CD4-positive, alpha-beta memory T cell (primary cell): ENCODE measurements at regions not wholly inside any gene's neighbourhood (a gene's known extent, or its start where the extent isn't known, plus 50 kb on each side); places are given as distances from the start of the nearest gene placed in this dataset.

Experiments
- CTCF ChIA-PET: fragments of 350-600 bp; sonication (Branson Sonifier 250); formaldehyde crosslinking; loops from one replicate; lab custom pipeline; 2021; ENCODE audit warnings: inconsistent platforms; ENCODE audit not compliant: partially characterized antibody; lab: Charles Lee
- POLR2A ChIA-PET: fragments of 350-600 bp; sonication (Branson Sonifier 250); formaldehyde crosslinking; loops from one replicate; lab custom pipeline; 2021; ENCODE audit not compliant: partially characterized antibody; lab: Charles Lee
- DNase-seq, 5 donors: peaks; one replicate each; pipeline versions ENCODE4 v3.0.0 to v3.0.0-alpha.2; 2020 to 2022; ENCODE audit warnings: mixed read lengths in 1 of 5
- H3K27ac ChIP-seq: one replicate; pipeline ENCODE4 v1.7.0; 2013; ENCODE audit warnings: low read depth, low read length
- H3K27me3 ChIP-seq: 2 replicates; pipeline ENCODE4 v1.7.0; 2013; ENCODE audit warnings: mild to moderate bottlenecking, low read length, moderate library complexity; ENCODE audit not compliant: insufficient read depth
- H3K36me3 ChIP-seq: 2 replicates; pipeline ENCODE4 v1.7.0; 2013; ENCODE audit warnings: mild to moderate bottlenecking, low read length, moderate library complexity; ENCODE audit not compliant: insufficient read depth
- H3K4me1 ChIP-seq: 2 replicates; pipeline ENCODE4 v1.7.0; 2013; ENCODE audit warnings: mild to moderate bottlenecking, low read length, moderate library complexity; ENCODE audit not compliant: insufficient read depth
- H3K4me3 ChIP-seq, 2 donors: one replicate each; pipeline ENCODE4 v1.7.0; 2013; ENCODE audit warnings: low read length in 2 of 2, mild to moderate bottlenecking in 1 of 2
- H3K9me3 ChIP-seq, 2 donors: one replicate each; pipeline ENCODE4 v1.7.0; 2013; ENCODE audit warnings: low read length in 2 of 2, control low read depth in 1 of 2; ENCODE audit not compliant: control insufficient read depth in 1 of 2
- H3K27ac Mint-ChIP-seq, 7 donors: one replicate each; pipeline ENCODE4 v1.8.0; 2020 to 2021; ENCODE audit warnings: mixed read lengths in 7 of 7, mild to moderate bottlenecking in 6 of 7, inconsistent platforms in 3 of 7, moderate library complexity in 3 of 7
- H3K27me3 Mint-ChIP-seq, 2 donors: one replicate each; pipeline ENCODE4 v1.8.0; 2020 to 2021; ENCODE audit warnings: mixed read lengths in 2 of 2
- H3K36me3 Mint-ChIP-seq, 2 donors: one replicate each; pipeline ENCODE4 v1.8.0; 2020 to 2021; ENCODE audit warnings: mixed read lengths in 2 of 2, inconsistent platforms in 1 of 2, mild to moderate bottlenecking in 1 of 2
- H3K4me1 Mint-ChIP-seq, 4 donors: one replicate each; pipeline ENCODE4 v1.8.0; 2020 to 2021; ENCODE audit warnings: mixed read lengths in 4 of 4, mild to moderate bottlenecking in 1 of 4
- H3K4me3 Mint-ChIP-seq, 8 donors: one replicate each; pipeline ENCODE4 v1.8.0; 2020 to 2021; ENCODE audit warnings: mixed read lengths in 8 of 8, mild to moderate bottlenecking in 7 of 8, moderate library complexity in 6 of 8, inconsistent platforms in 3 of 8
- H3K9me3 Mint-ChIP-seq, 8 donors: one replicate each; pipeline ENCODE4 v1.8.0; 2020 to 2021; ENCODE audit warnings: mixed read lengths in 8 of 8, mild to moderate bottlenecking in 5 of 8, inconsistent platforms in 3 of 8, moderate library complexity in 1 of 8
- intact Hi-C: fragments of 100-400 bp; cut with micrococcal nuclease; formaldehyde crosslinking; loops from one replicate; pipeline ENCODE4 v1.15.1; 2023

DNA sequence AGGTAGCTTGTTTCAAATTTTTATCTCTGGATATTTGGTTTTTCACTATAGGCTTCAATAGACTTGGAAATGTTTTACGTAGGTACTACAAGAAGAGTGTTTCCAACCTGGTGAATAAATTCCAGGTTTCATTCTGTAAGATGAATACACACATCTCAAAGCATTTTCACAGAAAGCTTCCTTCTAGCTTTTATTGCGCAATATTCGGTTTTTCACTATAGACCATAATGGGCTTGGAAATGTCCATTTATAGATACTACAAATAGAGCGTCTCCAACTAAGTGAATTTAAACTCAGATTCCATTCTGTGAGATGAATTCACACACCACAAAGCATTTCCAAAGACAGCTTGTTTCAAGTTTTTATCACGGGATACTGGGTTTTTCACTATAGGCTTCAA, 857.7 kb upstream of the HS3ST1 start:
- intact Hi-C loops = no loop called here
- H3K36me3 Mint-ChIP-seq = no peaks in the 10 kb centered on the region

DNA sequence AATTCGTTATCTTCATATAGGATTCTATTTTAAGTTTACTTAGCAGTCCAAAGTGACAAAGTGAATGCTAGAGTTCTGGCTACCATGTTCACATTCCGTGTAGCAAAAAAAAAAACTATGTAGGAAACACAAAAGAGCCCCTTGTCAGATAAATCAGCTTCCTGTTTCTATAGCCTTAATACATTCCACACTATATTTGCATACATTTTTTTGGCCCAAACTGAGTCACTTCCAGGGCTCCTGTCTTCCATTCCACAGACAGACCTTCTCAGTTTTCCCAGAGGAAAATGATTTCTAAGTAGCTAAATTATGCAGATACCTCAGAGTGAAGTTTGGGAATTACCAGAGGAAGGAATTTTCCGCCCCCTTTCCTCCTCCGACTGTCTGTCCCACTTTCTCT, 841.9 kb upstream of the HS3ST1 start:
- Histone ChIP-seq H3K36me3 (no peaks in the 10 kb centered on the region), H3K4me3 (no peak overlapping the region), H3K9me3 (no peaks in the 10 kb centered on the region), H3K27ac (no peak overlapping the region), H3K27me3 (no peaks in the 10 kb centered on the region), H3K4me1 (no peaks in the 10 kb centered on the region)
- intact Hi-C loops = no loop called here
- no peaks in the 10 kb centered on the region for H3K27me3 Mint-ChIP-seq
- DNase-seq = no peak
- no peaks in the 10 kb centered on the region for H3K36me3 Mint-ChIP-seq
- POLR2A ChIA-PET = no interaction called here
- H3K4me1 Mint-ChIP-seq = no peaks in the 10 kb centered on the region
- no peak overlapping the region for H3K27ac Mint-ChIP-seq
- CTCF ChIA-PET = no interaction called here
- H3K4me3 Mint-ChIP-seq = no peak overlapping the region
- peaks cover 0 to 3% (median under 1%) of the 10 kb centered on the region in 8 donors for H3K9me3 Mint-ChIP-seq

More for the DNA sequence above, 857.7 kb upstream of the HS3ST1 start:
- no peak overlapping the region for H3K27ac Mint-ChIP-seq
- H3K9me3 ChIP-seq = no peaks in the 10 kb centered on the region
- no peaks in the 10 kb centered on the region for H3K4me1 Mint-ChIP-seq
- no peak overlapping the region for H3K4me3 ChIP-seq
- H3K9me3 Mint-ChIP-seq = peaks cover 0 to 44% (median 11%) of the 10 kb centered on the region in 8 donors
- H3K27me3 Mint-ChIP-seq = no peaks in the 10 kb centered on the region
- H3K27me3 ChIP-seq = no peaks in the 10 kb centered on the region
- ChIA-PET POLR2A (no interaction called here), CTCF (no interaction called here)
- H3K36me3 ChIP-seq = no peaks in the 10 kb centered on the region
- no peak for DNase-seq
- no peaks in the 10 kb centered on the region for H3K4me1 ChIP-seq
- no peak overlapping the region for H3K4me3 Mint-ChIP-seq
- H3K27ac ChIP-seq = no peak overlapping the region

DNA sequence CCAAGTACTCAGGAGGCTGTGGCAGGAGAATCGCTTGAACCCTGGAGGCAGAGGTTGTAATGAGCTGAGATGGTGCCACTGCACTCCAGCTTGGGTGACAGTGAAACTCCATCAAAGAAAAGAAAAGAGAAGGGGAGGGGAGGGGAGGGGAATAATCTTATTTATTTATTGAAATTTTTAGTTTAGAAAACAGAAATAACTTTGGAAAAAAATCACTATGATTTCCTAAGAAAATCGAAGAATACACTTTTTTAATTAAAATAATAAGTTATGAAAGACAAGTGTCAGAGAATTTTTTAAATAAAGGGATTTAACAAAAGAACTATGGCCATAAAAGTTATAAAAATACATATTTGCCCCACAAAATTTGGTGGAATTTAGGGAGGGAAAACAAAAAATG, 836.9 kb upstream of the HS3ST1 start:
- H3K27ac Mint-ChIP-seq = no peak overlapping the region

DNA sequence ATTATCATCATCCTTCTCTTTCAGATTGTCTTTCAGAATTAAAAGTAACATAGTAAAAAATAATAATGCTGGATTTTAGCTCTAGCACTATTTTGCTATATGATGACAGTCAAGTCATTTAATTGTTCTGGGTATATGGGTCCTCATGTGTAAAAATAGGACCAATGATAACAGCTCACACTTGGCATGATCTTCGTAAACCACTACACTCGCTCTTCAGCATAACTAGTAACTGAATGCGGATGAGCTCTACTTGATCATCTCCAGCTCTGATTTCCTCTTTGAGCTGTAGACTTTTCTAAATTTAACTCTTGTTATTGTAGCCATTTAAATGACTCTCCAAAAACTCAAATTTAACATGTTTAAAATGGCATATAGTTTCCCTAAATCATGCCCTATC, 831.8 kb upstream of the HS3ST1 start:
- no peaks in the 10 kb centered on the region for H3K4me1 Mint-ChIP-seq
- DNase-seq = no peak
- Histone ChIP-seq H3K4me1 (no peaks in the 10 kb centered on the region), H3K9me3 (no peaks in the 10 kb centered on the region), H3K27me3 (no peaks in the 10 kb centered on the region), H3K4me3 (no peak overlapping the region), H3K36me3 (no peaks in the 10 kb centered on the region), H3K27ac (no peak overlapping the region)
- H3K4me3 Mint-ChIP-seq = no peak overlapping the region
- intact Hi-C loops = no loop called here
- H3K36me3 Mint-ChIP-seq = no peaks in the 10 kb centered on the region
- CTCF ChIA-PET = no interaction called here
- H3K27ac Mint-ChIP-seq = no peak overlapping the region
- peaks cover 0 to 27% (median 7%) of the 10 kb centered on the region in 8 donors for H3K9me3 Mint-ChIP-seq
- H3K27me3 Mint-ChIP-seq = no peaks in the 10 kb centered on the region
- POLR2A ChIA-PET = no interaction called here

More for the DNA sequence above, 836.9 kb upstream of the HS3ST1 start:
- Histone ChIP-seq H3K36me3 (no peaks in the 10 kb centered on the region), H3K4me3 (no peak overlapping the region), H3K9me3 (no peaks in the 10 kb centered on the region), H3K27me3 (no peaks in the 10 kb centered on the region), H3K4me1 (no peaks in the 10 kb centered on the region), H3K27ac (no peak overlapping the region)
- Mint-ChIP-seq H3K4me1 (no peaks in the 10 kb centered on the region), H3K9me3 (peaks cover 0 to 16% (median 3%) of the 10 kb centered on the region in 8 donors), H3K36me3 (no peaks in the 10 kb centered on the region), H3K27me3 (no peaks in the 10 kb centered on the region), H3K4me3 (no peak overlapping the region)
- POLR2A ChIA-PET = no interaction called here
- intact Hi-C loops = no loop called here
- CTCF ChIA-PET = no interaction called here
- DNase-seq = no peak

DNA sequence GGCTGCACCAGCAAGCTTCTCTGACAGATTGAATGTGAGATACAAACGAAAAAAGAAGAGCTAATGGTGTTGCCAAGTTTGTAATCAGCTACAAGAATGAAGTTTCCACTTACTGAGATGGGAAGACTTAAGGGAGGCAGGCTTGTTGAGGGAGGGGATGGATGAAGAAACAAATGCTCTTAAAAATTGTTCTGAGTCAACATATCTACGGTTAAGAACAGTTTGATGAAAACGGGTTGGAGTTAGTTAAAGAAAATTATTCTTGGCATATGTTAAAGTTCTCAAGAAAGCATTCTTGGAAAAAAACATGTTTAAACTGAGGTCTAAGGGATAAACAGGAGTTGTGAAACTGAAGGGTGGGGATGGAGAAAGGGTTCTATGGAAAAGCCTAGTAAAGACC, 816.3 kb upstream of the HS3ST1 start:
- H3K9me3 ChIP-seq = no peaks in the 10 kb centered on the region
- DNase-seq = no peak
- Mint-ChIP-seq H3K4me1 (no peaks in the 10 kb centered on the region), H3K9me3 (peaks cover 4 to 18% (median 10%) of the 10 kb centered on the region in 8 donors), H3K36me3 (no peaks in the 10 kb centered on the region), H3K27me3 (no peaks in the 10 kb centered on the region), H3K27ac (no peak overlapping the region), H3K4me3 (no peak overlapping the region)
- H3K4me1 ChIP-seq = no peaks in the 10 kb centered on the region
- H3K27ac ChIP-seq = no peak overlapping the region
- no peaks in the 10 kb centered on the region for H3K27me3 ChIP-seq
- H3K4me3 ChIP-seq = no peak overlapping the region
- ChIA-PET POLR2A (no interaction called here), CTCF (interaction anchor here (0.7 kb wide), 1 partner anchor 150 kb away, joined by 5 read pairs; no protein-coding TSS in a partner anchor)
- H3K36me3 ChIP-seq = no peaks in the 10 kb centered on the region
- intact Hi-C loops = no loop called here

DNA sequence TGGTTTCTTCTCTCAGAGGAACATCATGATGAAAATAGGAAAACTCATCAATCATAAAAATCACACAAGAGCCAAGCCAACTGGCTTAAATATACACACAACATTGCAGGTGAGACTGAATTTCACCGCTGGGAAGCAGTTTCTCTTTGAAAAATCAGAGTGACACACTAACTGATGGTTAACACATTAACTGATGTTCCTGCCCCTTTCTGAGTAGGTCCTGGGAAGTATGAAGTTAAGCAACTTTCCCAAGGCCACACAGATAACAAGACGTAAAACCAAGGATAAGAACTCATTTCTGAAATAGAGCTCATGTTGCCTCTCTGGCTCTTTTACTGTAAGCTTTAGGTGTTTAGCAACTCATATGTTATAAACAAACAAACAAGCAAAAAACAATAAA, 813.7 kb upstream of the HS3ST1 start:
- Mint-ChIP-seq H3K9me3 (peaks cover 4 to 16% (median 10%) of the 10 kb centered on the region in 8 donors), H3K27me3 (no peaks in the 10 kb centered on the region), H3K4me1 (no peaks in the 10 kb centered on the region), H3K4me3 (no peak overlapping the region), H3K27ac (no peak overlapping the region), H3K36me3 (no peaks in the 10 kb centered on the region)
- H3K36me3 ChIP-seq = no peaks in the 10 kb centered on the region
- no peaks in the 10 kb centered on the region for H3K4me1 ChIP-seq
- no peak overlapping the region for H3K4me3 ChIP-seq
- DNase-seq = no peak
- intact Hi-C loops = no loop called here
- ChIA-PET POLR2A (no interaction called here), CTCF (no interaction called here)
- H3K9me3 ChIP-seq = no peaks in the 10 kb centered on the region
- H3K27ac ChIP-seq = no peak overlapping the region
- no peaks in the 10 kb centered on the region for H3K27me3 ChIP-seq

DNA sequence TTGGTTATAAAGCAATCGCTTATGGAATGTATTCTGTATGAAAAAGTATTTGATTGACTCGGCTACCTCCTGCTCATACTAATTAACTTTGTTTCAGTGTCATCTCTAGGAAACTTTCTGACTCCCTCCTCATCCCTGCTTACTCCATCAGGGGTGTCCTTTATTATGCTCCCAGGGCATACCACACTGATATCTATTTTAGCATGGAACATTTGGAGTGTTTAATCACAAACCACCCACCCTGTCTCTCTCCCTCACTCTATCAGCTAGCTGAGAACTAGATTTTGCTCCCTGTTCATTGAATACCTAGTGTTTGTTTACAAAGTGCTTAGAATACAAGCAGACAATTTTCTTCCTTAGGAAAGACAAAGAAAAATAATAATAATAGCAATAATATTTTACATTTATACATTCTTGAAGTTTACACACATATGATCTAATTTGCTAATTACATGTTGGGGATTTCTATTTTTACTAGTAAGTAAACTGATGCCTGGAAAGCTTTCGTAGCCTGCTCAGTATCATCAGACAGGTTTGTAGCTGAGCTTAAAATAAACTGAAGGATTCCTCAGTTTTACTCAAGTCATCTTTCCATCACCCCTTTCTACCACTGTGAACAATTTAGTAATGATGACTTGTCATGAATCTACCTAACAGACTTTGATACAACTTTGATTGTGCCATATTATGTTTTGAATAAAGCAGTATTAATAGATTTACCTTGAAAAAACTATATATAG, 811.4 kb upstream of the HS3ST1 start:
- no peaks in the 10 kb centered on the region for H3K27me3 Mint-ChIP-seq
- H3K36me3 Mint-ChIP-seq = no peaks in the 10 kb centered on the region
- H3K36me3 ChIP-seq = no peaks in the 10 kb centered on the region
- intact Hi-C loops = no loop called here
- no peaks in the 10 kb centered on the region for H3K9me3 ChIP-seq
- H3K9me3 Mint-ChIP-seq = peaks cover 5 to 16% (median 8%) of the 10 kb centered on the region in 8 donors
- no peak overlapping the region for H3K4me3 Mint-ChIP-seq
- H3K4me1 Mint-ChIP-seq = no peaks in the 10 kb centered on the region
- ChIA-PET CTCF (no interaction called here), POLR2A (no interaction called here)
- no peaks in the 10 kb centered on the region for H3K27me3 ChIP-seq
- H3K4me1 ChIP-seq = no peaks in the 10 kb centered on the region
- no peak for DNase-seq
- no peak overlapping the region for H3K27ac ChIP-seq
- H3K27ac Mint-ChIP-seq = no peak overlapping the region
- H3K4me3 ChIP-seq = no peak overlapping the region
